DOHH2 (cell line): ENCODE measurements at regions not wholly inside any gene's neighbourhood (a gene's known extent, or its start where the extent isn't known, plus 50 kb on each side); places are given as distances from the start of the nearest gene placed in this dataset.

Experiments used
- H3F3A ChIP-seq: fragments of 200-600 bp; sonication (generic), shearing (Covaris generic); 2 replicates; pipeline ENCODE4 v1.6.0; 2016; ENCODE audit warnings: antibody characterized with exemption, mild to moderate bottlenecking; ENCODE audit not compliant: control insufficient read depth, insufficient read depth
- H3K27ac ChIP-seq: fragments of 200-600 bp; sonication (generic); 2 replicates; pipeline ENCODE4 v1.5.1; 2014; ENCODE audit warnings: low read depth, mild to moderate bottlenecking, low read length, moderate library complexity
- H3K27me3 ChIP-seq: fragments of 200-600 bp; sonication (generic); 2 replicates; pipeline ENCODE4 v1.6.1; 2014; ENCODE audit warnings: mild to moderate bottlenecking, low read length, mixed read lengths; ENCODE audit not compliant: control insufficient read depth
- H3K36me3 ChIP-seq: fragments of 200-600 bp; sonication (generic); 2 replicates; pipeline ENCODE4 v1.6.1; 2014; ENCODE audit warnings: mild to moderate bottlenecking, low read length, moderate library complexity, mixed read lengths; ENCODE audit not compliant: control insufficient read depth
- H3K4me1 ChIP-seq: fragments of 200-600 bp; sonication (generic); 2 replicates; pipeline ENCODE4 v1.6.1; 2014; ENCODE audit warnings: mild to moderate bottlenecking, low read length, mixed read lengths; ENCODE audit not compliant: control insufficient read depth
- H3K4me2 ChIP-seq: fragments of 200-600 bp; sonication (generic); 2 replicates; pipeline ENCODE4 v1.6.0; 2014; ENCODE audit warnings: mild to moderate bottlenecking, low read length, moderate library complexity
- H3K4me3 ChIP-seq: fragments of 200-600 bp; sonication (generic); 2 replicates; pipeline ENCODE4 v1.5.1; 2014; ENCODE audit warnings: mild to moderate bottlenecking, low read length, mixed read lengths
- H3K79me2 ChIP-seq: fragments of 200-600 bp; sonication (generic); 2 replicates; pipeline ENCODE4 v1.6.1; 2014; ENCODE audit warnings: mild to moderate bottlenecking, low read length, mixed read lengths; ENCODE audit not compliant: control insufficient read depth
- H3K9me2 ChIP-seq: fragments of 200-600 bp; sonication (generic); replicated peaks from 2 replicates; pipeline ENCODE4 v1.6.1; 2014; ENCODE audit warnings: mild to moderate bottlenecking, low read length, mixed read lengths; ENCODE audit not compliant: control insufficient read depth
- H3K9me3 ChIP-seq: fragments of 200-600 bp; sonication (generic); 2 replicates; pipeline ENCODE4 v1.6.1; 2014; ENCODE audit warnings: antibody characterized with exemption, low read length, mixed read lengths; ENCODE audit not compliant: control insufficient read depth, insufficient read depth
- H4K20me1 ChIP-seq: fragments of 200-600 bp; sonication (generic); 2 replicates; pipeline ENCODE4 v1.6.0; 2014; ENCODE audit warnings: low read depth, mild to moderate bottlenecking, antibody characterized with exemption, low read length, moderate library complexity; ENCODE audit not compliant: control insufficient read depth, insufficient read depth
- EZH2phosphoT487 ChIP-seq: fragments of 200-600 bp; sonication (generic); IDR thresholded peaks from 2 replicates; pipeline ENCODE4 v1.6.1; 2017; ENCODE audit warnings: borderline replicate concordance, mild to moderate bottlenecking, antibody characterized with exemption, low read length, moderate library complexity, mixed read lengths
- TF ChIP-seq, protein P1 (sequence below): fragments of 200-600 bp; sonication (generic); IDR thresholded peaks from one replicate; pipeline ENCODE4 v1.5.1; 2014; ENCODE audit warnings: antibody characterized with exemption, mild to moderate bottlenecking, low read depth, low read length; ENCODE audit not compliant: poor library complexity, severe bottlenecking

DNA sequence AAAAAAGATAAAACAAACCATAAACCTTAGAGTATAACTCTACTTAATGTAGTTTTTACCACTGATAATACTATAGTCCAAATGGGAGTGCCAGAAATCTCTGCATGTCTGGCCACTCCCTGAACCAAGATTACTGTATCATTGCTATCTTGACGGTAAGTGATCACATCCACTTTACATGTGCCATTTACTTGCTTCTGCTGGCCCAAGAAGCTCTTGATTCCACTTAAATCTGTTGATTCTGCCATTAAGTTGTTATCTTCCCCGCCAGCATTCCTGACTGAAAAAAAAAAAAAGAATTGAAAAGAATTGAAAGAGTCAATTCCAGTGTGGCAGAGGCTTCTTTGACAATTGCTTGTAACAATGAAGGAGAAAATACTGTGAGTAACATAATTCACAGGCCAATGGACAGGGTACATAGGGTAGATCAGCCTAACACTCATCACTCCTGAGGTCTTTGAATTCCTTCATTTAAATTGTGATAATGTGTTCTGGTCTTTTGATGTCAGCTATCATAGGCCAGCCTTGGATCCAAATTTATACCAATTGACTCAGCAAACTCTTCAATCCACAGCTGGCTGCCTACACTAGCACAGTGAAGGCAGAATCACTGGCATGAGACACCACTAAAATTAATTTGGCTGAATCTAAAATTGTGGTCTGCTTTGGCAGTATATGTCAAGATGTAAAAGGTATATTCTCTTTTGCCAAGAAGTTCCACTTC is 665.2 kb upstream of the FLRT2 start:
- H3K4me3 ChIP-seq: no peak overlapping the region
- no peak overlapping the region for H3K4me2 ChIP-seq
- no peaks in the 10 kb centered on the region for H3K4me1 ChIP-seq
- H3K36me3 ChIP-seq: no peaks in the 10 kb centered on the region
- no peaks in the 10 kb centered on the region for H3K27me3 ChIP-seq
- H3F3A ChIP-seq: no peaks in the 10 kb centered on the region
- no peak for TF ChIP-seq EZH2phosphoT487
- TF ChIP-seq, protein P1, sequence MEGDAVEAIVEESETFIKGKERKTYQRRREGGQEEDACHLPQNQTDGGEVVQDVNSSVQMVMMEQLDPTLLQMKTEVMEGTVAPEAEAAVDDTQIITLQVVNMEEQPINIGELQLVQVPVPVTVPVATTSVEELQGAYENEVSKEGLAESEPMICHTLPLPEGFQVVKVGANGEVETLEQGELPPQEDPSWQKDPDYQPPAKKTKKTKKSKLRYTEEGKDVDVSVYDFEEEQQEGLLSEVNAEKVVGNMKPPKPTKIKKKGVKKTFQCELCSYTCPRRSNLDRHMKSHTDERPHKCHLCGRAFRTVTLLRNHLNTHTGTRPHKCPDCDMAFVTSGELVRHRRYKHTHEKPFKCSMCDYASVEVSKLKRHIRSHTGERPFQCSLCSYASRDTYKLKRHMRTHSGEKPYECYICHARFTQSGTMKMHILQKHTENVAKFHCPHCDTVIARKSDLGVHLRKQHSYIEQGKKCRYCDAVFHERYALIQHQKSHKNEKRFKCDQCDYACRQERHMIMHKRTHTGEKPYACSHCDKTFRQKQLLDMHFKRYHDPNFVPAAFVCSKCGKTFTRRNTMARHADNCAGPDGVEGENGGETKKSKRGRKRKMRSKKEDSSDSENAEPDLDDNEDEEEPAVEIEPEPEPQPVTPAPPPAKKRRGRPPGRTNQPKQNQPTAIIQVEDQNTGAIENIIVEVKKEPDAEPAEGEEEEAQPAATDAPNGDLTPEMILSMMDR: no peak
- no peak overlapping the region for H3K27ac ChIP-seq
- H3K9me3 ChIP-seq: peaks cover 4% of the 10 kb centered on the region; the same call in 1 of the 2 replicates
- H4K20me1 ChIP-seq: no peaks in the 10 kb centered on the region
- no peaks in the 10 kb centered on the region for H3K79me2 ChIP-seq
- H3K9me2 ChIP-seq: no peaks in the 10 kb centered on the region

DNA sequence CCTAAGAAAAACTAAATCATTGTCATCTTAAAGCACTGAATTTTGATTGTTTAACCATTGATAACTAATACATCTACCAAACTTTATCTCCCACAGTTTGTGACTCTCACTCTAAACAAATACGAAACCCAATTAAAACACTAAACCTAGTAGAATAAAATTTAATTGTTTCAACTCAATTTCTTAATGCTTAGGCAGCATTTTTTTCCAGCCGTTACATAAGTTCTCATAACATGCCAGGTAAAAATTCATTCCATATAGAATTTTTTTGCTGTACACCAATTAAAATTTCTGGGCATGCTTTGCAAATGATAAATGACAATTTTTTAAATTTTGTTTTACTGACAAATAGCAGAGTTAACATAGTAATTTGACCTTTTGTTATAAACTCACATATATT is 658.2 kb upstream of the FLRT2 start:
- H3K27ac ChIP-seq: no peak overlapping the region
- no peak overlapping the region for H3K4me3 ChIP-seq
- H3K27me3 ChIP-seq: no peaks in the 10 kb centered on the region
- no peaks in the 10 kb centered on the region for H3K9me2 ChIP-seq
- no peaks in the 10 kb centered on the region for H3K36me3 ChIP-seq
- no peak overlapping the region for H3K4me2 ChIP-seq
- no peaks in the 10 kb centered on the region for H3K9me3 ChIP-seq
- no peaks in the 10 kb centered on the region for H3K79me2 ChIP-seq
- no peak for TF ChIP-seq EZH2phosphoT487
- TF ChIP-seq, protein P1: no peak
- H4K20me1 ChIP-seq: no peaks in the 10 kb centered on the region
- no peaks in the 10 kb centered on the region for H3F3A ChIP-seq
- no peaks in the 10 kb centered on the region for H3K4me1 ChIP-seq

- Histone ChIP-seq H3K9me2 (no peaks in the 10 kb centered on the region), H4K20me1 (no peaks in the 10 kb centered on the region), H3K9me3 (no peaks in the 10 kb centered on the region), H3K27ac (no peak overlapping the region), H3K27me3 (no peaks in the 10 kb centered on the region), H3K79me2 (no peaks in the 10 kb centered on the region), H3K4me2 (no peak overlapping the region), H3K4me3 (no peak overlapping the region), H3K4me1 (no peaks in the 10 kb centered on the region), H3K36me3 (no peaks in the 10 kb centered on the region), H3F3A (no peaks in the 10 kb centered on the region)
- TF ChIP-seq, protein P1: no peak
- no peak for TF ChIP-seq EZH2phosphoT487
Measured at GRCh38 chr14:84874436-84874835, 655.5 kb upstream of the FLRT2 start.
